HL-60 (cell line): ENCODE measurements at regions not wholly inside any gene's neighbourhood (a gene's known extent, or its start where the extent isn't known, plus 50 kb on each side); places are given as distances from the start of the nearest gene placed in this dataset.
"Not testable (repeated sequence)": the region's sequence is repeated elsewhere in the genome, so short reads cannot be mapped to it uniquely, and the experiment has no call there.

Experiments
- DNase-seq, 2 experiments: peaks; one replicate each; pipeline ENCODE4 v3.0.0-alpha.2; 2010 to 2020; ENCODE audit warnings: low read depth in 1 of 2, low spot score in 1 of 2
- H3K27ac ChIP-seq: fragments of 250-450 bp; sonication (Bioruptor Pico); replicated peaks from 2 replicates; pipeline ENCODE4 v1.5.1; 2020; ENCODE audit warnings: mild to moderate bottlenecking, moderate library complexity
- H3K27me3 ChIP-seq: fragments of 250-450 bp; sonication (Bioruptor Pico); 2 replicates; pipeline ENCODE4 v1.5.1; 2021; ENCODE audit warnings: mild to moderate bottlenecking, moderate library complexity; ENCODE audit not compliant: insufficient read depth, poor library complexity, severe bottlenecking
- H3K4me3 ChIP-seq: replicated peaks from 2 replicates; pipeline ENCODE4 v1.5.1; 2011; ENCODE audit warnings: mild to moderate bottlenecking, control low read depth, low read length; ENCODE audit not compliant: insufficient read depth
- CTCF ChIP-seq: IDR thresholded peaks from one replicate; pipeline ENCODE4 v1.5.1; 2011; ENCODE audit warnings: low read length, control low read depth, inconsistent platforms; ENCODE audit not compliant: insufficient read depth
- GABPA ChIP-seq: IDR thresholded peaks from 2 replicates; pipeline ENCODE4 v1.6.1; 2012; ENCODE audit warnings: low read depth
- POLR2AphosphoS5 ChIP-seq: IDR thresholded peaks from 2 replicates; pipeline ENCODE4 v1.6.1; 2012; ENCODE audit warnings: low read depth
- REST ChIP-seq: IDR thresholded peaks from 2 replicates; pipeline ENCODE4 v1.6.1; 2012; ENCODE audit warnings: low read depth; ENCODE audit not compliant: insufficient replicate concordance
- SPI1 ChIP-seq: IDR thresholded peaks from 2 replicates; pipeline ENCODE4 v1.6.1; 2012; ENCODE audit warnings: low read depth, mild to moderate bottlenecking, borderline replicate concordance

- no peak for TF ChIP-seq SPI1
- TF ChIP-seq POLR2AphosphoS5 = no peak
- no peak for TF ChIP-seq CTCF
- Histone ChIP-seq H3K27me3 (no peaks in the 10 kb centered on the region), H3K27ac (no peak overlapping the region), H3K4me3 (no peak overlapping the region)
- DNase-seq = no peak
These were observed 298.3 kb downstream of the LRRC3B start for GRCh38 chr3:26920646-26921478.

- H3K4me3 ChIP-seq = no peak overlapping the region
- TF ChIP-seq SPI1 (no peak), REST (no peak), CTCF (no peak), GABPA (no peak), POLR2AphosphoS5 (no peak)
- H3K27ac ChIP-seq = no peak overlapping the region
- H3K27me3 ChIP-seq = no peaks in the 10 kb centered on the region
- no peak for DNase-seq
These were observed 309.3 kb downstream of the LRRC3B start for GRCh38 chr3:26931896-26932295.

- Histone ChIP-seq H3K27me3 (no peaks in the 10 kb centered on the region), H3K4me3 (no peak overlapping the region), H3K27ac (no peak overlapping the region)
- no peak for TF ChIP-seq REST
- no peak for TF ChIP-seq SPI1
- TF ChIP-seq GABPA = no peak
- TF ChIP-seq POLR2AphosphoS5 = no peak
- no peak for TF ChIP-seq CTCF
- DNase-seq = no peak
These were observed 310.2 kb downstream of the LRRC3B start for GRCh38 chr3:26932752-26933151.

GRCh38 chr3:26945480-26945879, 322.9 kb downstream of the LRRC3B start:
- H3K27me3 ChIP-seq = not testable (repeated sequence)

More at GRCh38 chr3:26945480-26945879, 322.9 kb downstream of the LRRC3B start:
- not testable (repeated sequence) for DNase-seq, H3K4me3 ChIP-seq, H3K27ac ChIP-seq
